ENCODE measurements at regions not wholly inside any gene's neighbourhood (a gene's known extent, or its start where the extent isn't known, plus 50 kb on each side); places are given as distances from the start of the nearest gene placed in this dataset.

DNA sequence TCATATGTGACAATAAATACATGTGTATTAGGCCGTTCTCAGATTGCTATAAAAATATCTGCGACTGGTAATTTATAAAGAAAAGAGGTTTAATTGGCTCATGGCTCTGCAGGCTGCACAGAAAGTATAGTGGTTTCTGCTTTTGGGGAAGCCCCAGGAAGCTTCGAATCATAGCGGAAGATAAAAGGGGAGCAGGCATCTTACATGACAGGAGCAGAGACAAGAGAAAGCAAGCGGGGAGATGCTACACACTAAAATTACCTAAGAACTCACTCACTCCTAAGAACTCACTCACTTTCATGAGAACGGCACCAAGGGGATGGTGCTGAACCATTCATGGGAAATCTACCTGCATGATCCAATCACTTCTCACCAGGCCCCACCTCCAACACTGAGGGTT lies 284.9 kb downstream of the OTUD1 start:
- peaks cover 9% of the 10 kb centered on the region for H3K9me3 Mint-ChIP-seq (ENCODE audit: low read depth)
- TF ChIP-seq, protein P1, sequence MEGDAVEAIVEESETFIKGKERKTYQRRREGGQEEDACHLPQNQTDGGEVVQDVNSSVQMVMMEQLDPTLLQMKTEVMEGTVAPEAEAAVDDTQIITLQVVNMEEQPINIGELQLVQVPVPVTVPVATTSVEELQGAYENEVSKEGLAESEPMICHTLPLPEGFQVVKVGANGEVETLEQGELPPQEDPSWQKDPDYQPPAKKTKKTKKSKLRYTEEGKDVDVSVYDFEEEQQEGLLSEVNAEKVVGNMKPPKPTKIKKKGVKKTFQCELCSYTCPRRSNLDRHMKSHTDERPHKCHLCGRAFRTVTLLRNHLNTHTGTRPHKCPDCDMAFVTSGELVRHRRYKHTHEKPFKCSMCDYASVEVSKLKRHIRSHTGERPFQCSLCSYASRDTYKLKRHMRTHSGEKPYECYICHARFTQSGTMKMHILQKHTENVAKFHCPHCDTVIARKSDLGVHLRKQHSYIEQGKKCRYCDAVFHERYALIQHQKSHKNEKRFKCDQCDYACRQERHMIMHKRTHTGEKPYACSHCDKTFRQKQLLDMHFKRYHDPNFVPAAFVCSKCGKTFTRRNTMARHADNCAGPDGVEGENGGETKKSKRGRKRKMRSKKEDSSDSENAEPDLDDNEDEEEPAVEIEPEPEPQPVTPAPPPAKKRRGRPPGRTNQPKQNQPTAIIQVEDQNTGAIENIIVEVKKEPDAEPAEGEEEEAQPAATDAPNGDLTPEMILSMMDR (IDR thresholded peaks at IDR 0.05), result no peak
- no peak overlapping the region for H3K27ac Mint-ChIP-seq (ENCODE audit: unreplicated experiment)
- no peak for DNase-seq (ENCODE audit: low spot score)
- no peak overlapping the region for H3K4me3 Mint-ChIP-seq (ENCODE audit: unreplicated experiment)
- H3K27me3 Mint-ChIP-seq (ENCODE audit: low read depth), result no peaks in the 10 kb centered on the region
- H3K36me3 Mint-ChIP-seq (ENCODE audit: low read depth), result no peaks in the 10 kb centered on the region
- H3K4me1 Mint-ChIP-seq (ENCODE audit: low read depth), result no peaks in the 10 kb centered on the region

- TF ChIP-seq, protein P1 (IDR thresholded peaks at IDR 0.05), result no peak
- Mint-ChIP-seq H3K36me3 (ENCODE audit: low read depth) (no peaks in the 10 kb centered on the region), H3K4me1 (ENCODE audit: low read depth) (no peaks in the 10 kb centered on the region), H3K9me3 (ENCODE audit: low read depth) (peaks cover 13% of the 10 kb centered on the region), H3K27ac (ENCODE audit: unreplicated experiment) (no peak overlapping the region), H3K27me3 (ENCODE audit: low read depth) (no peaks in the 10 kb centered on the region), H3K4me3 (ENCODE audit: unreplicated experiment) (no peak overlapping the region)
- no peak for DNase-seq (ENCODE audit: low spot score)
Measured at GRCh38 chr10:23725548-23725947, 286.7 kb downstream of the OTUD1 start.

DNA sequence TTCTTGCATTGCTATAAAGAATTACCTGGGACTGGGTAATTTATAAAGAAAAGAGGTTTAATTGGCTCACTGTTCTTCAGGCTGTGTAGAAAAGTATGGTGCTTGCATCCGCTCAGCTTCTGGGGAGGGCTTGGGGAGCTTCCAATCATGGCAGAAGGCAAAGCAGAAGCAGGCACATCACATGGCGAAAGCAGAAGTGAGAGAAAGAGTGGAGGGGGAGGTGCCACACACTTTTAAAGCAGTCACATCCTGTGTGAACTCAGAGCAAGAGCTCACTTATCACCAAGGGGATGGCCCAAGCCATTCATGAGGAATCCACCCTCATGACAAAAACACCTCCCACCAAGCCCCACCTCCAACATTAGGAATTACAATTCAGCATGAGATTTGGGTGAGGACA lies 303.5 kb downstream of the OTUD1 start:
- DNase-seq (ENCODE audit: low spot score), result no peak
- Mint-ChIP-seq H3K4me1 (ENCODE audit: low read depth) (no peaks in the 10 kb centered on the region), H3K4me3 (ENCODE audit: unreplicated experiment) (no peak overlapping the region), H3K27me3 (ENCODE audit: low read depth) (no peaks in the 10 kb centered on the region), H3K27ac (ENCODE audit: unreplicated experiment) (no peak overlapping the region), H3K36me3 (ENCODE audit: low read depth) (no peaks in the 10 kb centered on the region), H3K9me3 (ENCODE audit: low read depth) (peaks cover 23% of the 10 kb centered on the region)
- TF ChIP-seq, protein P1 (IDR thresholded peaks at IDR 0.05), result no peak

DNA sequence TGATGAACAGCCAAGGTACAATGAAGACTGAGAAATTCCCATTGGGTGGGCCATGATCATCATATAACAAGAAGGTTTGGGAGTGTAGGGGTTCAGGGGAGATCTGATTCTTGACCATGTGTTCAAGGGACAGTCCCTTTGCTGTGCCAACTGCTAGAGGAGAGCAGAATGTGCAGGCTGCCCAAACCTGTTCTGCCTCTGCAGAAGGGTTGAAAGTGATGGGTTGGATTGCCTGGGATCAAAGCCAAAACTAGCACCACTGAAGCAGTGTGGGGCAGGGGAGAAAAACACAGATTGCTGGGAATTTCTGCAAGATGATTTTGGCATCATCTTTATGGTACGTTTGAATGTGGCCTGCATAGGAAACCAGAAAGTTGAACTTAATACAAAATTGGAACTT lies 303.9 kb downstream of the OTUD1 start:
- Mint-ChIP-seq H3K4me3 (ENCODE audit: unreplicated experiment) (no peak overlapping the region), H3K27me3 (ENCODE audit: low read depth) (no peaks in the 10 kb centered on the region), H3K36me3 (ENCODE audit: low read depth) (no peaks in the 10 kb centered on the region), H3K4me1 (ENCODE audit: low read depth) (no peaks in the 10 kb centered on the region), H3K9me3 (ENCODE audit: low read depth) (peaks cover 25% of the 10 kb centered on the region), H3K27ac (ENCODE audit: unreplicated experiment) (no peak overlapping the region)
- no peak for DNase-seq (ENCODE audit: low spot score)
- TF ChIP-seq, protein P1 (IDR thresholded peaks at IDR 0.05), result no peak

DNA sequence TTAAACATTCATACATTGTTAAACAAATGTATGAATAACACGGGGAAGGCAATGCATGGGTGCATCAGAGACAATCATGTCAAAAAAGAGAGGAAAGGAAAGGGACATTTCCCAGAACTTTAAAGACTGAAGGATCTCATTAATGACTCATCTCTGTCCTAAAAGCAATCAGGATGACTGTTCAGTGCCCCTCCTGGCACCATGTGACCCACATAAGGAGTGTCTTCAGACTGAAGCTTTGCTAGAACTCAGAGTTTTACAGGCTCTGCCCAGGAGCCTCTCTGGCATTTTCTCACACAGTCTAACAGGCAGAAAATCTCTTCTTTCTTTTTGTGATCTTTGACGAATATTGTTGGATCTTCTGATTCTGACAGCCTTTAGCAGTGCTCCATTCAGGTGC lies 315.3 kb downstream of the OTUD1 start:
- Mint-ChIP-seq H3K4me3 (ENCODE audit: unreplicated experiment) (no peak overlapping the region), H3K4me1 (ENCODE audit: low read depth) (no peaks in the 10 kb centered on the region), H3K36me3 (ENCODE audit: low read depth) (no peaks in the 10 kb centered on the region)

More for the DNA sequence above, 315.3 kb downstream of the OTUD1 start:
- H3K27ac Mint-ChIP-seq (ENCODE audit: unreplicated experiment), result no peak overlapping the region
- DNase-seq (ENCODE audit: low spot score), result no peak
- TF ChIP-seq, protein P1 (IDR thresholded peaks at IDR 0.05), result no peak
- H3K9me3 Mint-ChIP-seq (ENCODE audit: low read depth), result no peaks in the 10 kb centered on the region
- H3K27me3 Mint-ChIP-seq (ENCODE audit: low read depth), result no peaks in the 10 kb centered on the region
